Prostate gland (tissue), 2 donors: ENCODE measurements at regions not wholly inside any gene's neighbourhood (a gene's known extent, or its start where the extent isn't known, plus 50 kb on each side); places are given as distances from the start of the nearest gene placed in this dataset.

Experiments
- POLR2AphosphoS5 ChIP-seq: sonication (generic); formaldehyde crosslinking; IDR thresholded peaks from one replicate; pipeline ENCODE4 v1.6.1; 2017; ENCODE audit warnings: antibody characterized with exemption
- TF ChIP-seq, protein P1 (sequence below), 4 experiments: fragments of 200-600 bp in 2 of 4; fragments of 450-650 bp in 2 of 4; sonication (generic) in 2 of 4; IDR thresholded peaks; 1 replicate in 3 of 4; 2 replicates in 1 of 4; pipeline ENCODE4 v1.5.1; 2016 to 2019; ENCODE audit warnings: antibody characterized with exemption in 4 of 4, mild to moderate bottlenecking in 2 of 4, moderate library complexity in 2 of 4

DNA sequence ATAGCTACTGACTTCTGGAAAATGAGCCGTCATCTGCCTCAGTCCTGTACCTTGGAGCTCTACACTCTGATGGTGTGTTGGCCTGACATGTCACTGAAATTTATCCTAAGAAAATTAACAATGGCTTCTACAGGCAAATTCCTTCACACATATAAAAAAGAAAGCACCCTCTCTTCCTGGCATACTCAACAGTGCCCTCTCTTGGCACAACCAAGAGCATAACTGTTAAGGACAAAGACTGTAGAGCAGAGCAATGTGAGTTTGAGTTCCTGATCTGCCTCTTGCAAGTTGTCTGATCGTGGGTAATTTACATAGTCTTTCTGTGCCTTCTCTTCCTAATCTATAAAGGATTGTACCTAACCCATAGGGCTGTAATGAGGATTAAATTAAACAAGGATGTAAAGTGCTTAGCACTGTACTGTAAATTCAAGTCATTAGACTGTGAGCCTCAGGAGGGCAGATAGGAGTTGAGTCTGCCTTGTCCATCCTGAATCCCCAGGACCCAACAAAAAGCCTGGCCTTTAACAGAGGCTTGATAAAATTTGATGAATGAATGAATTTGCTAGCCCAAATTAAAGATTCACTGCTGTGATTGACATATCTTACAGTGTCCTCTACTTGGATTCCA, 83.5 kb downstream of the SYF2 start:
- TF ChIP-seq, protein P1, sequence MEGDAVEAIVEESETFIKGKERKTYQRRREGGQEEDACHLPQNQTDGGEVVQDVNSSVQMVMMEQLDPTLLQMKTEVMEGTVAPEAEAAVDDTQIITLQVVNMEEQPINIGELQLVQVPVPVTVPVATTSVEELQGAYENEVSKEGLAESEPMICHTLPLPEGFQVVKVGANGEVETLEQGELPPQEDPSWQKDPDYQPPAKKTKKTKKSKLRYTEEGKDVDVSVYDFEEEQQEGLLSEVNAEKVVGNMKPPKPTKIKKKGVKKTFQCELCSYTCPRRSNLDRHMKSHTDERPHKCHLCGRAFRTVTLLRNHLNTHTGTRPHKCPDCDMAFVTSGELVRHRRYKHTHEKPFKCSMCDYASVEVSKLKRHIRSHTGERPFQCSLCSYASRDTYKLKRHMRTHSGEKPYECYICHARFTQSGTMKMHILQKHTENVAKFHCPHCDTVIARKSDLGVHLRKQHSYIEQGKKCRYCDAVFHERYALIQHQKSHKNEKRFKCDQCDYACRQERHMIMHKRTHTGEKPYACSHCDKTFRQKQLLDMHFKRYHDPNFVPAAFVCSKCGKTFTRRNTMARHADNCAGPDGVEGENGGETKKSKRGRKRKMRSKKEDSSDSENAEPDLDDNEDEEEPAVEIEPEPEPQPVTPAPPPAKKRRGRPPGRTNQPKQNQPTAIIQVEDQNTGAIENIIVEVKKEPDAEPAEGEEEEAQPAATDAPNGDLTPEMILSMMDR (IDR thresholded peaks at IDR 0.05) = no peak
- no peak for TF ChIP-seq POLR2AphosphoS5
